IMR-90 (cell line): ENCODE measurements at regions not wholly inside any gene's neighbourhood (a gene's known extent, or its start where the extent isn't known, plus 50 kb on each side); places are given as distances from the start of the nearest gene placed in this dataset.

Experiments used
- ATAC-seq: fragments of 200-7000 bp; cut with Tn5 transposase; 2 replicates; pipeline ENCODE4 v1.9.1; 2020; ENCODE audit warnings: low read depth, mild to moderate bottlenecking, moderate library complexity
- BruUV-seq: library from RNA; stranded (reverse); fragments of 400-500 nt; replicated peaks from 2 replicates; lab custom pipeline; 2021; lab: Mats Ljungman, UMichigan
- CTCF ChIA-PET: fragments of 300-600 bp; formaldehyde crosslinking; extraction: SDS; loops from one replicate; lab custom pipeline; 2021; ENCODE audit warnings: antibody characterized with exemption; lab: Yijun Ruan, JAX
- POLR2A ChIA-PET: fragments of 300-600 bp; sonication (Branson Sonifier 250); formaldehyde crosslinking; loops from one replicate; lab custom pipeline; 2022; ENCODE audit warnings: antibody characterized with exemption; ENCODE audit not compliant: unreplicated experiment; lab: Charles Lee
- DNase-seq: peaks from one replicate; pipeline ENCODE4 v3.0.0; 2013
- H2AFZ ChIP-seq: replicated peaks from 2 replicates; pipeline ENCODE3; 2013; ENCODE audit warnings: low read length, mild to moderate bottlenecking; ENCODE audit not compliant: poor library complexity
- H2AK5ac ChIP-seq: 2 replicates; pipeline ENCODE4 v1.6.1; 2013; ENCODE audit warnings: low read depth, low read length, inconsistent platforms
- H2AK9ac ChIP-seq: replicated peaks from 2 replicates; pipeline ENCODE3; 2013; ENCODE audit warnings: mild to moderate bottlenecking, low read depth, low read length, moderate library complexity; ENCODE audit not compliant: poor library complexity
- H2BK120ac ChIP-seq: 2 replicates; pipeline ENCODE4 v1.6.1; 2013; ENCODE audit warnings: low read depth, low read length, inconsistent platforms
- H2BK15ac ChIP-seq: 3 replicates; pipeline ENCODE4 v1.6.1; 2013; ENCODE audit warnings: low read depth, low read length, inconsistent platforms
- H2BK20ac ChIP-seq: 2 replicates; pipeline ENCODE4 v1.6.1; 2013; ENCODE audit warnings: low read depth, mild to moderate bottlenecking, inconsistent platforms, low read length, moderate library complexity
- H2BK5ac ChIP-seq: 2 replicates; pipeline ENCODE4 v1.6.1; 2013; ENCODE audit warnings: mild to moderate bottlenecking, low read depth, low read length, inconsistent platforms; ENCODE audit not compliant: poor library complexity, severe bottlenecking
- H3K14ac ChIP-seq: replicated peaks from 2 replicates; pipeline ENCODE4 v1.6.1; 2013; ENCODE audit warnings: low read depth, low read length, inconsistent platforms
- H3K18ac ChIP-seq: 2 replicates; pipeline ENCODE4 v1.6.1; 2013; ENCODE audit warnings: low read depth, low read length, control low read depth
- H3K23ac ChIP-seq: 2 replicates; pipeline ENCODE4 v1.6.1; 2013; ENCODE audit warnings: low read depth, low read length, inconsistent platforms
- H3K27ac ChIP-seq: 2 replicates; pipeline ENCODE4 v1.5.1; 2013; ENCODE audit warnings: mild to moderate bottlenecking, control low read depth, low read length; ENCODE audit not compliant: insufficient read depth
- H3K27me3 ChIP-seq: 2 replicates; pipeline ENCODE4 v1.6.1; 2013; ENCODE audit warnings: low read length; ENCODE audit not compliant: control insufficient read depth, insufficient read depth
- H3K36me3 ChIP-seq: 2 replicates; pipeline ENCODE4 v1.6.1; 2013; ENCODE audit warnings: low read length, mixed read lengths; ENCODE audit not compliant: control insufficient read depth, insufficient read depth
- H3K4ac ChIP-seq: 2 replicates; pipeline ENCODE4 v1.6.1; 2013; ENCODE audit warnings: low read depth, low read length, inconsistent platforms
- H3K4me1 ChIP-seq: 2 replicates; pipeline ENCODE4 v1.6.1; 2013; ENCODE audit warnings: low read length, mixed read lengths; ENCODE audit not compliant: control insufficient read depth, insufficient read depth
- H3K4me2 ChIP-seq: 2 replicates; pipeline ENCODE4 v1.6.1; 2013; ENCODE audit warnings: low read depth, mild to moderate bottlenecking, control low read depth, low read length, moderate library complexity
- H3K4me3 ChIP-seq: 2 replicates; pipeline ENCODE4 v1.5.1; 2013; ENCODE audit warnings: low read depth, mild to moderate bottlenecking, control low read depth, low read length, moderate library complexity; ENCODE audit not compliant: insufficient read depth
- H3K56ac ChIP-seq: 2 replicates; pipeline ENCODE4 v1.6.1; 2013; ENCODE audit warnings: low read length, inconsistent platforms; ENCODE audit not compliant: insufficient read depth; ENCODE audit errors: extremely low read depth
- H3K79me1 ChIP-seq, 2 experiments: 2 replicates each; pipeline ENCODE4 v1.6.1; 2013; ENCODE audit warnings: low read length in 2 of 2, inconsistent platforms in 1 of 2, low read depth in 1 of 2
- H3K9ac ChIP-seq: 2 replicates; pipeline ENCODE4 v1.6.1; 2013; ENCODE audit warnings: low read depth, low read length, control low read depth
- H3K9me1 ChIP-seq: 2 replicates; pipeline ENCODE4 v1.6.1; 2013; ENCODE audit warnings: low read length, inconsistent platforms; ENCODE audit not compliant: insufficient read depth
- H3K9me3 ChIP-seq: 2 replicates; pipeline ENCODE4 v1.6.1; 2013; ENCODE audit warnings: low read length; ENCODE audit not compliant: control insufficient read depth, insufficient read depth
- H4K20me1 ChIP-seq: 2 replicates; pipeline ENCODE4 v1.6.1; 2013; ENCODE audit warnings: low read length, inconsistent platforms; ENCODE audit not compliant: insufficient read depth
- H4K5ac ChIP-seq: 2 replicates; pipeline ENCODE4 v1.6.1; 2013; ENCODE audit warnings: mild to moderate bottlenecking, low read depth, low read length, control low read depth
- H4K8ac ChIP-seq, 2 experiments: 2 replicates each; pipeline ENCODE4 v1.6.1; 2013; ENCODE audit warnings: low read depth in 2 of 2, low read length in 2 of 2, control low read depth in 1 of 2, inconsistent platforms in 1 of 2
- H4K91ac ChIP-seq: 2 replicates; pipeline ENCODE4 v1.6.1; 2013; ENCODE audit warnings: low read depth, low read length, inconsistent platforms; ENCODE audit not compliant: insufficient read depth
- MAFK ChIP-seq: IDR thresholded peaks from 2 replicates; pipeline ENCODE4 v1.6.1; 2012; ENCODE audit warnings: low read depth, low read length, improper control_type of control experiment
- RAD21 ChIP-seq: IDR thresholded peaks from 2 replicates; pipeline ENCODE4 v1.6.1; 2012; ENCODE audit warnings: low read length, improper control_type of control experiment
- WGBS, 2 experiments: methylation state at CpG; one replicate each; pipeline versions ENCODE4 v1.1.5 to v1.1.7; 2013; ENCODE audit warnings: missing lambda C conversion rate in 2 of 2; ENCODE audit not compliant: insufficient read length in 1 of 2; ENCODE audit errors: extremely low coverage in 2 of 2; 5-methylcytosine and 5-hydroxymethylcytosine counted together
- dilution Hi-C: fragments of 300-500 bp; cut with HindIII; formaldehyde crosslinking; loops from one replicate; pipeline ENCODE4 v1.14.3; 2018; ENCODE audit warnings: low sequenced_read_pairs; ENCODE audit not compliant: unreplicated experiment
- in situ Hi-C: fragments of 300-500 bp; cut with MboI; formaldehyde crosslinking; loops from 3 replicates; pipeline ENCODE4 v1.14.3; 2019; ENCODE audit warnings: low sequenced_read_pairs, inconsistent platforms, mixed read lengths
- intact Hi-C: fragments of 100-400 bp; cut with micrococcal nuclease; formaldehyde crosslinking; loops from 2 replicates; pipeline ENCODE4 v1.10.0; 2022
- TF ChIP-seq, protein P1 (sequence below): fragments of 150-350 bp; IDR thresholded peaks from 2 replicates; pipeline ENCODE4 v1.6.1; 2017; ENCODE audit warnings: mild to moderate bottlenecking, antibody characterized with exemption, low read length, low read depth
- TF ChIP-seq, protein P2 (sequence below): conservative IDR thresholded peaks from 2 replicates; pipeline ENCODE4 v1.5.1; 2012; ENCODE audit warnings: mild to moderate bottlenecking, low read depth, low read length, improper control_type of control experiment

- no peak overlapping the region for H2BK120ac ChIP-seq
- H2BK15ac ChIP-seq, result no peak overlapping the region
- no peak for DNase-seq
- dilution Hi-C loops, result no loop called here
- no peaks in the 10 kb centered on the region for H3K9me1 ChIP-seq
- H4K91ac ChIP-seq, result no peak overlapping the region
- H2AFZ ChIP-seq, result no peak overlapping the region
- H4K5ac ChIP-seq, result no peak overlapping the region
- H2AK5ac ChIP-seq, result no peak overlapping the region
- no TSS peak for BruUV-seq
- H3K4me1 ChIP-seq, result no peaks in the 10 kb centered on the region
- H3K4me2 ChIP-seq, result no peak overlapping the region
- no peaks in the 10 kb centered on the region for H4K20me1 ChIP-seq
- no peak overlapping the region for H3K56ac ChIP-seq
- no peak overlapping the region for H3K27ac ChIP-seq
- no peaks in the 10 kb centered on the region for H3K27me3 ChIP-seq
- no peak for ATAC-seq
- WGBS, 2 experiments, result no CpG with 5 or more reads among the region's 1 CpG
- H2BK5ac ChIP-seq, result no peak overlapping the region
- intact Hi-C loops, result no loop called here
- no peak overlapping the region for H3K9ac ChIP-seq
- peaks cover 3% of the 10 kb centered on the region; the same call in 1 of the 2 replicates for H3K9me3 ChIP-seq
- ChIA-PET CTCF (no interaction called here), POLR2A (no interaction called here)
- H3K36me3 ChIP-seq, result no peaks in the 10 kb centered on the region
- in situ Hi-C loops, result no loop called here
- H3K79me1 ChIP-seq, result no peaks in the 10 kb centered on the region
- no peak overlapping the region for H2BK20ac ChIP-seq
- H3K14ac ChIP-seq, result no peak overlapping the region
- H4K8ac ChIP-seq, result no peak overlapping the region
- TF ChIP-seq, protein P1, sequence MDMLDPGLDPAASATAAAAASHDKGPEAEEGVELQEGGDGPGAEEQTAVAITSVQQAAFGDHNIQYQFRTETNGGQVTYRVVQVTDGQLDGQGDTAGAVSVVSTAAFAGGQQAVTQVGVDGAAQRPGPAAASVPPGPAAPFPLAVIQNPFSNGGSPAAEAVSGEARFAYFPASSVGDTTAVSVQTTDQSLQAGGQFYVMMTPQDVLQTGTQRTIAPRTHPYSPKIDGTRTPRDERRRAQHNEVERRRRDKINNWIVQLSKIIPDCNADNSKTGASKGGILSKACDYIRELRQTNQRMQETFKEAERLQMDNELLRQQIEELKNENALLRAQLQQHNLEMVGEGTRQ, result no peak
- TF ChIP-seq MAFK, result 0 out of 2 replicates have a peak, but pooled peaks have one; percentile 27
- TF ChIP-seq, protein P2, sequence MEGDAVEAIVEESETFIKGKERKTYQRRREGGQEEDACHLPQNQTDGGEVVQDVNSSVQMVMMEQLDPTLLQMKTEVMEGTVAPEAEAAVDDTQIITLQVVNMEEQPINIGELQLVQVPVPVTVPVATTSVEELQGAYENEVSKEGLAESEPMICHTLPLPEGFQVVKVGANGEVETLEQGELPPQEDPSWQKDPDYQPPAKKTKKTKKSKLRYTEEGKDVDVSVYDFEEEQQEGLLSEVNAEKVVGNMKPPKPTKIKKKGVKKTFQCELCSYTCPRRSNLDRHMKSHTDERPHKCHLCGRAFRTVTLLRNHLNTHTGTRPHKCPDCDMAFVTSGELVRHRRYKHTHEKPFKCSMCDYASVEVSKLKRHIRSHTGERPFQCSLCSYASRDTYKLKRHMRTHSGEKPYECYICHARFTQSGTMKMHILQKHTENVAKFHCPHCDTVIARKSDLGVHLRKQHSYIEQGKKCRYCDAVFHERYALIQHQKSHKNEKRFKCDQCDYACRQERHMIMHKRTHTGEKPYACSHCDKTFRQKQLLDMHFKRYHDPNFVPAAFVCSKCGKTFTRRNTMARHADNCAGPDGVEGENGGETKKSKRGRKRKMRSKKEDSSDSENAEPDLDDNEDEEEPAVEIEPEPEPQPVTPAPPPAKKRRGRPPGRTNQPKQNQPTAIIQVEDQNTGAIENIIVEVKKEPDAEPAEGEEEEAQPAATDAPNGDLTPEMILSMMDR, result no peak
- no peak for TF ChIP-seq RAD21
- H3K4ac ChIP-seq, result no peak overlapping the region
- no peak overlapping the region for H2AK9ac ChIP-seq
- no peak overlapping the region for H3K18ac ChIP-seq
- no peak overlapping the region for H3K23ac ChIP-seq
- no peak overlapping the region for H3K4me3 ChIP-seq
Measured at GRCh38 chr3:62981962-62982361, 106.7 kb upstream of the CADPS start.
